Nucleus accumbens (tissue), 56 donors: ENCODE measurements at regions not wholly inside any gene's neighbourhood (a gene's known extent, or its start where the extent isn't known, plus 50 kb on each side); places are given as distances from the start of the nearest gene placed in this dataset.

Source experiments
- DNase-seq, 56 donors: peaks; one replicate each; lab custom pipeline; 2025; lab: John Stamatoyannopoulos, UW

- no peak for DNase-seq
These were observed 342.7 kb downstream of the PLPP3 start for GRCh38 chr1:56236688-56237087.

- DNase-seq: no peak
These were observed 343.4 kb downstream of the PLPP3 start for GRCh38 chr1:56235909-56236510.

DNA sequence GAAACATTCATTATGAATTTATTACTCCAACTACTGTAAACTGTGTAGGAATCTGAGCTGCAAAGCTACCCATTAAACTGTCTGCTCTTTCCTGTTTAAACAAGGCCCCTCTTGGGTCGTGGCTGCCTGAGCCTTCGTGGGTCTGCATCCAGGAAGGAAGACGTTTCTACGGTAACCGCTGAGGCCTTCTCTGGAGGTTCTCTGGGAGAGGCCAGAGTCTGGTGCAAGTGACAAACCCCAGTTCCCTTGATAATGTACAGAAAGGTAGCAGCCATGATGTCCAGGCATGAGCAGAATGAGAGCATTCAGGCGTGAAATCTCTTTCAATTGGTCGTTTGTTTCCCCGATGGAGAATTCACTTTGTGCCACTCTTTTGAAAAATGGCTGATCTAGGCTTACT lies 350.2 kb downstream of the PLPP3 start:
- no peak for DNase-seq

- DNase-seq: no peak
These were observed 351.5 kb downstream of the PLPP3 start for GRCh38 chr1:56227886-56228285.

DNA sequence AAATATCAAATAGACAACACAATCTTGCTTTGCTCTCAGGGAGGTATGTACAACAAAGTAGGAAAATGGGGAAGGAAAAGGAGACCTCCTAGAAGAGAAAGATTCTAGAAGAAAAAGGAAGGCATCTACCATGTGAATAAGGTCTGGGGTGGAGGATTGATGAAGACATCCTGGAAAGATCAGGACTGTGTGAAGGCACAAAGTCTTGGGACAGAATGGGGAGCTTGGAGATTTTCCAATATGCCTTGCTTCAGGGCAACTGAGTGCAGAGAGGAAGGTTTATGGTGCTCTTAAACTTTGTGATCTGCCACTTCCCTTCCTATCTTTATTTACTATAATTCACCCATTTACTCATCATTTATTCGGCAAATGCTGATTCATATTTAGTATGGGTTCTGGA lies 352.0 kb downstream of the PLPP3 start:
- DNase-seq: no peak

- no peak for DNase-seq
These were observed 353.2 kb downstream of the PLPP3 start for GRCh38 chr1:56225964-56226815.

DNA sequence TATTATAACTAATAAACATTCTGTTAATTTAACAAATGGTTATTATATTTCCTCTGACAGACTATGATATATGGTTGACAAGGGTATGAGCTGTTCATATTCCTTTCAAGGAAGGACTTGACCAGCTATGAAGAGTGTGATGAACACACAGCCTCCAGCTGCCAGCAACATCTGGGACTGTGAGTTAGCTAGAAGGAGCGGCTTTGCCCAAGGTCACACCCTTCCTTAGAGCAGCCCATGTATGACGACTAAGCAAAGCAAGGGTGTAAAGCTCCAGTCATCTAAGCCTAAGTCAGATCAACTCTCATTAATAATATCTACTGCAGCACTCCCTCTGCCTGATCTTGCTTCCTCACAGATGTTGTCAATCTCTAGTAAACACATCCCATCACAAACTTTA lies 355.4 kb downstream of the PLPP3 start:
- DNase-seq: no peak

DNA sequence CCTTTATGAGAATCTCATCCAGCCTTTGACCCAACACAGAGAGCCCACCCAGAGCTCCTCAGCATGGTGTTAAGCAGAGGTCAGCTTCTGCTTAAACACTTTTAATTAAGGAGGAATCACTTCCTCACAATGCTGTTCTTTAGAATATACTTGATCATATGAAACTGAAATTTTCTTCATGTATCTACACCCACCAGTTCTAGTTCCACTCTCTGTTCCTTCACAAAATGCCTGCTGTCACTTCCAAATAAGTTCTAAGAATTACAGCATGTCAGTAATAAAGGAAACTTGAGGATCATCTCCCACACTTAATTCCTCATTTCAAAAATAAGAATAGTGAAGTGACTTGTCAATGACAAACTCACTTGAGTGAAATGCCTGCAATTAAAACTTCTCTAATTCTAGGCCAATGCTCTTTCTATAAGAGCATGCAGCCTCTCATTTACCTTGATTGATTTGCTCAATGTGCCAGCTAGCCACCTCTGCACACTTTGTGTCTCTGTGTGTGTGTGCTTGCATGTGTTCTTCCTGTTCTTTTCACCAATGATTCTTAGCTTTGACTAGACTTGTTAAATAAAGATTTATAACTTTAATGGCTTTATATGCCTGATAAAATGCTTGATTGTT lies 356.3 kb downstream of the PLPP3 start:
- DNase-seq: peak in 4 of 56 donors; percentile 1 to 9 (median 3)

- DNase-seq: no peak
These were observed 359.3 kb downstream of the PLPP3 start for GRCh38 chr1:56220021-56220420.

- DNase-seq: no peak
These were observed 361.3 kb downstream of the PLPP3 start for GRCh38 chr1:56218023-56218422.

- no peak for DNase-seq
These were observed 363.1 kb downstream of the PLPP3 start for GRCh38 chr1:56216218-56216617.

DNA sequence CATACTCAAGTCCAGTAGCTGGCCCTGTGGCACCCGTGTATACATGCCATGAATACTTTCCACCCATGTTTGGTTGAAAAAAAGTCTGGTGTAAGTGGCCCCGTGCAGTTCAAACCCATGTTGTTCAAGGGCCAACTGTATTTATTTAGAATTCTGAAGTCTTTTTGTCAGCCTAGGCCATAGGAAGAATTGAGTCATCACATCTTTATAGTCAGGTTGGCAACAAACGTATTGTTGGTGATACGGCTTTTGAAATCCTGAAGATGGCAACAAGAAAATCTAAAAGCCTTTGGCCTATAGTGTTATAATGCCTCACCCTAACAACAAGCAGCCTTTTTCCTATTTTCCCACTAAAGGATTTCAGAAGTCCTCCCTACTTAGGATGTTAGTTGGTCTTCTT lies 363.6 kb downstream of the PLPP3 start:
- peak in 1 of 56 donors; percentile 1 for DNase-seq

DNA sequence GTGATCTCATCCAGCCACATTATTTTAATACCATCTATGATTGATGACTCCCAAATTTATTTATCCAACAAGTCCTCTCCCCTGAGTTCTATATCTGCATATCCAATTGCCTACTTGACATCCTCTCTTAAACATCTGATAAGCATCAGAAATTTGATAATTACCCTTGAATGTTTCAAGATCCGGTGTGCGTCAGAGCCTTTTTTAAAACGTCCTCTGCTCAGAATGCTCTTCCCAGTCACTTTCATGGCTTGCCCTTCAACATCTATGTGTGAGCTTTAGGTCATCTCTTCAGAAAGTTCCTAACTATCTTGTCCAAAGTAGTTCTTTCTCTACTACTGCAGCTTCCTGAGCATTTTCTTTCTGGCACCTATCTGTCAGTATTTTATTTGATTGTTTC lies 364.3 kb downstream of the PLPP3 start:
- DNase-seq: no peak

- no peak for DNase-seq
These were observed 366.3 kb downstream of the PLPP3 start for GRCh38 chr1:56213068-56213467.

DNA sequence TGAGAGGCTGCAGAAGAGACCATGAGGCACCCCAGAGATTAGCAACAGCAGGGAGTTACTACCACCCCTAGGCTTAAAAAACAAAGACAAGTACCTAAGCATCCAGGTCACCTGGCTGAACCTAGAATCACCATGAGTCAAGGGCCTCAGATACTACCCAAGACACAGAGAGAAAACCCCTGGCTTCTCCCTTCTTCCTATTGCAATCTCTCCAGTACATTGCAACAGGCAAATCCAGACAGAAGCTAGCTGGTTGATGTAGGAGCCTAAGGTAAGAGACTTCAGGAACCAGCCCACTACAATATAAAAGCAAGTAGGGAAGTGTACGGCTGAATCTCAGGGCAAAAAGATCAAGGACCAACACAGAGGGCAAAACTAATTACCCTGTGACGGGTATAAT lies 367.2 kb downstream of the PLPP3 start:
- no peak for DNase-seq

- DNase-seq: no peak
These were observed 373.0 kb downstream of the PLPP3 start for GRCh38 chr1:56206391-56206790.

DNA sequence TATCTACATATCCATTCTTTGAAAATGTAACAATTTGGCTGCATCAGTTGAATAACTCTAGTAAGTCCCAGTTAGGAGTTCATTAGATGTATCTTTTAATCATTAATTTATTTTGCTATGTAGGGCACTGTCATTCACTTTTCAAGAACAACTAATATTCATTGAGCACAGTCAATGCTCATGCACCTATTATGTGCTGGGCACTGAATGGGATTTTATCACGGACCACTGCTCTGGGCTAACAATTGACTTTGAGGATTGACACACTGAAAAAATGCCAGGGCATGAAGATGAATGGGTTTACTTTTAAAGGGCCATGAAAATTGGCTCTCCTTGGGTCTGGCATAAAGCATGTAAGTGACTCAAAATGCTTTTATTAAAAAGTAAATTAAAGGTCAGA lies 375.2 kb downstream of the PLPP3 start:
- DNase-seq: no peak

- DNase-seq: no peak
These were observed 376.4 kb downstream of the PLPP3 start for GRCh38 chr1:56202796-56203492.

DNA sequence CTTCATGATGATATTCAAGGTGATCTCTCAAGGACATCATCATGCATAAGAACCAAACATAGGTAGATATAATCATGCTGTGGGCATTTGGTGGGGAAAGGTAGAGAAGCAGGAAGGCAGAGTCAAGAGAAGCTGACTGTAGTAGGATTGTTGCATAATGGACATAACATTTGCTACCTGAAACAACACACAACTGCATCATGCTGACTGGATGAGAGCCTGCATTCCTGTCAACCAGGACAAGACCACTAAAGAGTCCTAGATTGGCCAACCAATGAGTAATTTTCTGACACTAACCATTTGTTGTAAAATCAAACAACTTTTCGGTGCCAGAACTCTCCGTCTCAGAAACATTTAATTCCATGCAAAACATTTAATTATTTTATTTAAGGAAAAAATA lies 377.2 kb downstream of the PLPP3 start:
- no peak for DNase-seq

- no peak for DNase-seq
These were observed 378.5 kb downstream of the PLPP3 start for GRCh38 chr1:56200896-56201295.

DNA sequence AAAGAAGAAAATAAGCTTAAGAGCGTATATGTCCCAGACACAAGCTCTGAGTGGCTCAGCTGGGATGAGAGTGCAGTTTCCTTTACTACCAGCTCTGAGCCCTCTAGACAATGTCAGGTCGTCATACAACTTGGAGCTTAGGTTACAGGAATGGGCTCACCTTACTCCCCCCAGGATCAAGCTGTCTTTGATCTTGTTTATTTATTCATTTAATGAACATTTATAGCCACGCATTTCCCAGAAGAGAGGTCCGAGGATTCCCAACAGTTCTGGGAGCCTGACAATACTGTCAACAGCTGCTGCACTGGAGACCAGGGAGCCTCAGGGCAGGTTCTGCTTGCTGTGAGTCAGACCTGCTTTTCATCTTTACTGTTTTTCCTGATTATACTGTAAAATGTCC lies 378.9 kb downstream of the PLPP3 start:
- no peak for DNase-seq
